HEK293 (cell line): ENCODE measurements at regions not wholly inside any gene's neighbourhood (a gene's known extent, or its start where the extent isn't known, plus 50 kb on each side); places are given as distances from the start of the nearest gene placed in this dataset.
"Not testable (repeated sequence)": the region's sequence is repeated elsewhere in the genome, so short reads cannot be mapped to it uniquely, and the experiment has no call there.

ENCODE experiments used
- ZBTB48 ChIP-seq: fragments of 450-650 bp; formaldehyde crosslinking; IDR thresholded peaks from 2 replicates; pipeline ENCODE4 v1.5.1; 2016; ENCODE audit warnings: missing biosample characterization, missing genetic modification characterization
- ZNF660 ChIP-seq: fragments of 450-650 bp; IDR thresholded peaks from 2 replicates; pipeline ENCODE4 v1.5.1; 2018; ENCODE audit warnings: missing biosample characterization, mild to moderate bottlenecking, missing genetic modification characterization
- ZNF792 ChIP-seq: fragments of 450-650 bp; formaldehyde crosslinking; IDR thresholded peaks from 2 replicates; pipeline ENCODE4 v1.5.1; 2016; ENCODE audit warnings: missing biosample characterization, missing genetic modification characterization
- TF ChIP-seq, protein P1 (sequence below): fragments of 450-650 bp; formaldehyde crosslinking; IDR thresholded peaks from 2 replicates; pipeline ENCODE4 v1.5.1; 2016; ENCODE audit warnings: missing biosample characterization, missing genetic modification characterization
- TF ChIP-seq, protein P2 (sequence below): fragments of 450-650 bp; formaldehyde crosslinking; IDR thresholded peaks from 2 replicates; pipeline ENCODE4 v1.5.1; 2016; ENCODE audit warnings: missing biosample characterization, missing genetic modification characterization, borderline replicate concordance

GRCh38 chr1:206405282-206405681 lies 65.0 kb upstream of the IKBKE start:
- TF ChIP-seq, protein P1, sequence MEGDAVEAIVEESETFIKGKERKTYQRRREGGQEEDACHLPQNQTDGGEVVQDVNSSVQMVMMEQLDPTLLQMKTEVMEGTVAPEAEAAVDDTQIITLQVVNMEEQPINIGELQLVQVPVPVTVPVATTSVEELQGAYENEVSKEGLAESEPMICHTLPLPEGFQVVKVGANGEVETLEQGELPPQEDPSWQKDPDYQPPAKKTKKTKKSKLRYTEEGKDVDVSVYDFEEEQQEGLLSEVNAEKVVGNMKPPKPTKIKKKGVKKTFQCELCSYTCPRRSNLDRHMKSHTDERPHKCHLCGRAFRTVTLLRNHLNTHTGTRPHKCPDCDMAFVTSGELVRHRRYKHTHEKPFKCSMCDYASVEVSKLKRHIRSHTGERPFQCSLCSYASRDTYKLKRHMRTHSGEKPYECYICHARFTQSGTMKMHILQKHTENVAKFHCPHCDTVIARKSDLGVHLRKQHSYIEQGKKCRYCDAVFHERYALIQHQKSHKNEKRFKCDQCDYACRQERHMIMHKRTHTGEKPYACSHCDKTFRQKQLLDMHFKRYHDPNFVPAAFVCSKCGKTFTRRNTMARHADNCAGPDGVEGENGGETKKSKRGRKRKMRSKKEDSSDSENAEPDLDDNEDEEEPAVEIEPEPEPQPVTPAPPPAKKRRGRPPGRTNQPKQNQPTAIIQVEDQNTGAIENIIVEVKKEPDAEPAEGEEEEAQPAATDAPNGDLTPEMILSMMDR = not testable (repeated sequence)
- TF ChIP-seq ZNF660 (tag by site-specific recombination); ZBTB48 (tag by site-specific recombination); ZNF792: not testable (repeated sequence)
- TF ChIP-seq, protein P2, sequence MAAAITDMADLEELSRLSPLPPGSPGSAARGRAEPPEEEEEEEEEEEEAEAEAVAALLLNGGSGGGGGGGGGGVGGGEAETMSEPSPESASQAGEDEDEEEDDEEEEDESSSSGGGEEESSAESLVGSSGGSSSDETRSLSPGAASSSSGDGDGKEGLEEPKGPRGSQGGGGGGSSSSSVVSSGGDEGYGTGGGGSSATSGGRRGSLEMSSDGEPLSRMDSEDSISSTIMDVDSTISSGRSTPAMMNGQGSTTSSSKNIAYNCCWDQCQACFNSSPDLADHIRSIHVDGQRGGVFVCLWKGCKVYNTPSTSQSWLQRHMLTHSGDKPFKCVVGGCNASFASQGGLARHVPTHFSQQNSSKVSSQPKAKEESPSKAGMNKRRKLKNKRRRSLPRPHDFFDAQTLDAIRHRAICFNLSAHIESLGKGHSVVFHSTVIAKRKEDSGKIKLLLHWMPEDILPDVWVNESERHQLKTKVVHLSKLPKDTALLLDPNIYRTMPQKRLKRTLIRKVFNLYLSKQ (tag by site-specific recombination) = not testable (repeated sequence)
